NB4 (cell line): ENCODE measurements at regions not wholly inside any gene's neighbourhood (a gene's known extent, or its start where the extent isn't known, plus 50 kb on each side); places are given as distances from the start of the nearest gene placed in this dataset.

Source experiments
- DNase-seq: peaks from one replicate; pipeline ENCODE4 v3.0.0; 2010; ENCODE audit warnings: low read depth
- H3K4me3 ChIP-seq: one replicate; pipeline ENCODE4 v1.5.1; 2011; ENCODE audit warnings: mild to moderate bottlenecking, low read depth, low read length, moderate library complexity
- MYC ChIP-seq: IDR thresholded peaks from 2 replicates; pipeline ENCODE4 v1.6.1; 2011; ENCODE audit warnings: low read depth, low read length
- POLR2A ChIP-seq: IDR thresholded peaks from 2 replicates; pipeline ENCODE4 v1.6.1; 2011; ENCODE audit warnings: mild to moderate bottlenecking; ENCODE audit not compliant: insufficient read length; ENCODE audit errors: extremely low read depth
- TF ChIP-seq, protein P1 (sequence below): IDR thresholded peaks from 2 replicates; pipeline ENCODE4 v1.6.1; 2011; ENCODE audit warnings: low read depth, low read length
- TF ChIP-seq, protein P2 (sequence below): IDR thresholded peaks from one replicate; pipeline ENCODE4 v1.5.1; 2012; ENCODE audit warnings: low read depth, low read length

DNA sequence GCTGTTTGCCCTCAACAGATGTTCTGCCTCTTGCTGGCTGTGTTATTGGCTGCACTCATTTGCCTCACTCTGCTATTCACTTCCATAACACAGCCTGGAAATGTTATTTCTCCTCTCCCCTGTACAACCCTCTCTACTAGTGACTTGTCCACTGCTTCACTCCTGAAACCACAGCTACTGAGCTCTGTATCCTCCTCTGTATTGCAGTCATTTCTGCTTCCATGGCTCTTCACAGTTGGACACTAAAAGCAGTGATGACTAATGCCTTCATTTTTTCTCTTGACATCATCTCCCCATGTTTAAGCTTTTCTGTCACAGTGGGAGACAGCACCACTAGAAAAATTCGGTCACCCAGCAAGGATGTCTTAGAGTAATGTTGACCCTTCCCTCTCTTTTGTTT lies 123.0 kb upstream of the PPP1R2C start:
- TF ChIP-seq, protein P1, sequence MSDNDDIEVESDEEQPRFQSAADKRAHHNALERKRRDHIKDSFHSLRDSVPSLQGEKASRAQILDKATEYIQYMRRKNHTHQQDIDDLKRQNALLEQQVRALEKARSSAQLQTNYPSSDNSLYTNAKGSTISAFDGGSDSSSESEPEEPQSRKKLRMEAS: no peak
- TF ChIP-seq MYC (no peak), POLR2A (no peak)
- TF ChIP-seq, protein P2, sequence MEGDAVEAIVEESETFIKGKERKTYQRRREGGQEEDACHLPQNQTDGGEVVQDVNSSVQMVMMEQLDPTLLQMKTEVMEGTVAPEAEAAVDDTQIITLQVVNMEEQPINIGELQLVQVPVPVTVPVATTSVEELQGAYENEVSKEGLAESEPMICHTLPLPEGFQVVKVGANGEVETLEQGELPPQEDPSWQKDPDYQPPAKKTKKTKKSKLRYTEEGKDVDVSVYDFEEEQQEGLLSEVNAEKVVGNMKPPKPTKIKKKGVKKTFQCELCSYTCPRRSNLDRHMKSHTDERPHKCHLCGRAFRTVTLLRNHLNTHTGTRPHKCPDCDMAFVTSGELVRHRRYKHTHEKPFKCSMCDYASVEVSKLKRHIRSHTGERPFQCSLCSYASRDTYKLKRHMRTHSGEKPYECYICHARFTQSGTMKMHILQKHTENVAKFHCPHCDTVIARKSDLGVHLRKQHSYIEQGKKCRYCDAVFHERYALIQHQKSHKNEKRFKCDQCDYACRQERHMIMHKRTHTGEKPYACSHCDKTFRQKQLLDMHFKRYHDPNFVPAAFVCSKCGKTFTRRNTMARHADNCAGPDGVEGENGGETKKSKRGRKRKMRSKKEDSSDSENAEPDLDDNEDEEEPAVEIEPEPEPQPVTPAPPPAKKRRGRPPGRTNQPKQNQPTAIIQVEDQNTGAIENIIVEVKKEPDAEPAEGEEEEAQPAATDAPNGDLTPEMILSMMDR: no peak

DNA sequence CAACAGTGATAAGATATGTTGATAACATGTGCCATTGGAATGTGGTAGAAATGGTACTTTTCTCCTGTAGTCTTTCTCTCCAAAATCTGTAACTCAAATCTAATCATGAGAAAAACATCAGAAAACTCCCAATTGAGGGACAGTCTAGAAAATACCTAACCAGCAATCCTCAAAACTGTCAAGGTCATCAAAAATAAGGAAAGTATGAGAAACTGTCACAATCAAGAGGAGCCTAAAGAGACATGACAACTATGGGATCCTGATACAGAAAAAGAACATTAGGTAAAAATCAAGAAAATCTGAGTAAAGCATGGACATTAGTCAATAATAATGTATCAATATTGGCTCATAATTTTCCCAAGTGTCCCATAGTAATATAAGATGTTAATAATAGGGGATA lies 124.5 kb upstream of the PPP1R2C start:
- DNase-seq: no peak
- TF ChIP-seq MYC: no peak
- TF ChIP-seq, protein P1: no peak
- no peak for TF ChIP-seq POLR2A
- TF ChIP-seq, protein P2: no peak
- H3K4me3 ChIP-seq: no peak overlapping the region

More for the DNA sequence above, 123.0 kb upstream of the PPP1R2C start:
- peak; percentile 0 for DNase-seq
- no peak overlapping the region for H3K4me3 ChIP-seq

DNA sequence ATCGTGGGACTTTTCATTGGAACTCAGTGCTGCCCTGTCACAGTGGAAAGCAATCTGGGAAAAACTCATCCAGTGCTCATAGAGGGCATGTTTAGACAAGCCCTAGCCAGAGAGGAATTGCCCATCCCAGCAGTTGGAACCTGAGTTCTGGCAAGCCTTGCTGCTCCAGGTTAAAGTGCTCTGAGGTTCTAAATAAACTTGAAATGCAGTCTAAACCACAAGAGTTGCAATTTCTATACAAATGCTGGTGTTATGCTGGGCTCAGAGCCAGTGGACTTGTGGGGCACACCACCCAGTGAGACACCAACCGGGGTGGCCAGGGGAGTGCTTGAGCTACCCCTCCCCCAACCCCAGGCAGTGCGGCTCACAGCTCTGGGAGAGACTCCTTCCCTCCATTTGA lies 142.8 kb upstream of the PPP1R2C start:
- DNase-seq: no peak
- H3K4me3 ChIP-seq: no peak overlapping the region
- TF ChIP-seq MYC: no peak
- TF ChIP-seq POLR2A: no peak
- TF ChIP-seq, protein P2: no peak
- TF ChIP-seq, protein P1: no peak

DNA sequence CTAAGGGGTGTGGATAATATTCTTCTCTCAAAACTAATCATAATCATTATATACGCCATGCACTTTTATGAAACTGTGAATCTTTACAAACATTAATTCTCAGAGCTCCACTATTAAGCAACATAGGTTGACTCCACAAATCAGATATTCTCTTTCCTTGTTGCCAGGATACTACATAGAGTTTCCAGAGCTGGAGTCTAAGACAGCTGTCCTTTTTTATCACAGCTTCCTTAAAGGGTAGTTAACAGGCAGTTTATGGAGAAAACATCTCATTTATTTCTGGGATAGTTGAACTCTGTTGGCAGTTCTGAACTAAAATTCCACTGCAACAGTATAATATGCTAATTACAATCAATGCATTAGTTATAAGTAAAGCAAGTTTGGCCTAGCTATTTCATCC lies 152.1 kb upstream of the PPP1R2C start:
- no peak for DNase-seq
- TF ChIP-seq, protein P2: no peak
- TF ChIP-seq POLR2A (no peak), MYC (no peak)
- TF ChIP-seq, protein P1: no peak
- no peak overlapping the region for H3K4me3 ChIP-seq

DNA sequence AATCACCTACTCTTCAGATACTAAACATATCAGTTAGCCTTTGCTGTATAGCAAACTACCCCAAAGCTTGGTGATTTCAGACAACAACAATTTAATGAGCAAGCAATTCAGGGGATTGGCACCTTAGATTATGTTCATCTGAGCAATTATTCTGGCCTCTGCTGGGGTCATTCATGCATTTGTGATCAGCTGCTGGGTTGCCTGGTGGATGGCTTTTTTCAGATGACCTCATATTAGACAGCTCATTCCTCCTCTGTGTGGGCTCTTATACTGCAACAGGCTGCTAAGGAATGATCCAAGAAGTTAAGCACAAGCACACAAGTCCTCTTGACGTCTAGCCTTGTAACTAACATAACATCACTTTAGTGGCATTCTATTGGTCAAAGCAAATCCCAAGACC lies 153.0 kb upstream of the PPP1R2C start:
- no peak overlapping the region for H3K4me3 ChIP-seq
- TF ChIP-seq MYC: no peak
- TF ChIP-seq, protein P1: no peak
- no peak for DNase-seq

DNA sequence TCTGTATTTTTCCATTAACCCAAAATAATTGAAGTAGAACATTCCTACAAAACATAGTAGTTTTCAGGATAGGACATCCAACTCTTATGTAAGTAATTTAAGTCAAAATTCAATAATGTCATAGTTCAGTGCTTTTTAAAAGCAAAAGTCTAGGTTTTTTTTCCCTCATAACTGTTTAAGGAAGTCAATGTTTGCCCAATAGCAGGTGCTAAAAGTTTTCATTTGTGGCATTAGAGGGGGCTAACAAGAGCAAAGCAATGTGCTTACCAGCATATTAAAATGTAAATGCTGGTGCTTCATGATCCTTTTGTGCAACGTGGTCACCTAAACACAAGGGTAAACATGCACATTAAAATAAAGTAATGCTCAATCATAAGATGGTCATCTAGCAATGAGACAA lies 155.2 kb upstream of the PPP1R2C start:
- DNase-seq: peak; percentile 36
- TF ChIP-seq POLR2A: no peak
- no peak overlapping the region for H3K4me3 ChIP-seq

DNA sequence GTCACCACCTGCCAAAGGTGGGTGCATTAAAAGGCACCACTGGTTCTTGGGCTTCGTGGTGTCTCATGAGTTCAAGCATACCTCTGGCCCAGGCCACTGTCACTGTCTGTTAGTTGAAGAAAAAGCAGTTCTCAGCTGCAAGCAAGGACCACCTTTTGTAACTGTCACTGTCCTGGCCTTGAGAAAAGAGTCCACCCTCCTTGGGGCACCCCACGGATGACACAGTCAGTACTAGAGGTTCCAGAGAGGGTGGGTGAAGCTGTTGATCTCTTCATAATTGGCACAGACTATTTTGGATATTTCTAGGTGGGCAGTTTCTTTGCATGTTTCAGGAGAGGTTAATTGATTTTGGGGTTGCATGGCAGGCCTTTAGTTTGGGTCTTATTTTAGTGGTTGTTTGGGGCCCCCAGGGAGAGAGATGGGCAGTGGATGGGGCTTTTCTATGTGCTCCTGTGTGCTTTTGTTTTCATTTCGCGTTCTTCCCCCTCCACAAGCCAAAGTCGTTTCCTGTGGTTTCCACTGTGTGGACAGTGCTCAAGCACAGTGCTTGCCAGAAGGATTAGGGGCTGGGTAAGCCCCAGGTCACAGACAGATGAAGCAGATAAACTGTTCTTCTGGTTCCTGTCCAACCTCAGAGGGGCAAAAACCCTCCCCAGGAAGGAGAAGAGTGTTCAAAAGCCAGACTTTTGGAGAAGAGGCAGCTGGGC lies 156.2 kb upstream of the PPP1R2C start:
- no peak overlapping the region for H3K4me3 ChIP-seq
- peak; percentile 89 for DNase-seq
- TF ChIP-seq POLR2A: no peak
- TF ChIP-seq, protein P2: no peak
- TF ChIP-seq, protein P1: no peak
- TF ChIP-seq MYC: 0 out of 2 replicates have a peak, but pooled peaks have one; percentile 17
